WERI-Rb-1 (cell line): ENCODE measurements at regions not wholly inside any gene's neighbourhood (a gene's known extent, or its start where the extent isn't known, plus 50 kb on each side); places are given as distances from the start of the nearest gene placed in this dataset.

ENCODE experiments used
- DNase-seq: peaks from one replicate; pipeline ENCODE4 v3.0.0-alpha.2; 2020
- H3K27ac ChIP-seq: fragments of 250-450 bp; sonication (Bioruptor Pico); 2 replicates; pipeline ENCODE4 v1.5.1; 2020; ENCODE audit warnings: mild to moderate bottlenecking, moderate library complexity
- H3K27me3 ChIP-seq: fragments of 250-450 bp; sonication (Bioruptor Pico); 2 replicates; pipeline ENCODE4 v1.5.1; 2021; ENCODE audit warnings: mild to moderate bottlenecking, low read depth, moderate library complexity; ENCODE audit not compliant: insufficient read depth, severe bottlenecking
- H3K36me3 ChIP-seq: fragments of 250-450 bp; sonication (Bioruptor Pico); 2 replicates; pipeline ENCODE4 v1.5.1; 2020; ENCODE audit warnings: mild to moderate bottlenecking, moderate library complexity
- H3K4me3 ChIP-seq: 2 replicates; pipeline ENCODE4 v1.5.1; 2011; ENCODE audit warnings: low read depth, mild to moderate bottlenecking, control low read depth, low read length
- H3K9me3 ChIP-seq: fragments of 250-450 bp; sonication (Bioruptor Pico); 2 replicates; pipeline ENCODE4 v1.5.1; 2021; ENCODE audit warnings: mild to moderate bottlenecking, moderate library complexity; ENCODE audit not compliant: severe bottlenecking
- CTCF ChIP-seq: IDR thresholded peaks from 2 replicates; pipeline ENCODE4 v1.5.1; 2011; ENCODE audit warnings: low read depth, mild to moderate bottlenecking, control low read depth, inconsistent platforms, low read length

GRCh38 chrX:51825436-51825835 is 68.0 kb upstream of the MAGED1 start:
- Histone ChIP-seq H3K4me3 (no peak overlapping the region), H3K27me3 (peaks cover 4% of the 10 kb centered on the region), H3K27ac (no peak overlapping the region), H3K36me3 (no peaks in the 10 kb centered on the region), H3K9me3 (no peaks in the 10 kb centered on the region)
- no peak for DNase-seq
- no peak for TF ChIP-seq CTCF

GRCh38 chrX:51834076-51834475 is 59.3 kb upstream of the MAGED1 start:
- H3K27me3 ChIP-seq: peaks cover 8% of the 10 kb centered on the region
- no peaks in the 10 kb centered on the region for H3K9me3 ChIP-seq
- H3K27ac ChIP-seq: no peak overlapping the region
- no peak overlapping the region for H3K4me3 ChIP-seq
- H3K36me3 ChIP-seq: no peaks in the 10 kb centered on the region
- no peak for TF ChIP-seq CTCF
- no peak for DNase-seq

- H3K27ac ChIP-seq: no peak overlapping the region
- H3K9me3 ChIP-seq: no peaks in the 10 kb centered on the region
- H3K27me3 ChIP-seq: peaks cover 8% of the 10 kb centered on the region
- H3K36me3 ChIP-seq: no peaks in the 10 kb centered on the region
- no peak for DNase-seq
- no peak overlapping the region for H3K4me3 ChIP-seq
- TF ChIP-seq CTCF: no peak
Observed at GRCh38 chrX:51836823-51837222, 56.6 kb upstream of the MAGED1 start.

GRCh38 chrX:51837451-51837850 is 56.0 kb upstream of the MAGED1 start:
- Histone ChIP-seq H3K9me3 (no peaks in the 10 kb centered on the region), H3K4me3 (no peak overlapping the region), H3K27me3 (peaks cover 10% of the 10 kb centered on the region), H3K36me3 (no peaks in the 10 kb centered on the region), H3K27ac (no peak overlapping the region)
- no peak for TF ChIP-seq CTCF
- no peak for DNase-seq

- Histone ChIP-seq H3K4me3 (no peak overlapping the region), H3K9me3 (no peaks in the 10 kb centered on the region), H3K36me3 (no peaks in the 10 kb centered on the region), H3K27ac (no peak overlapping the region), H3K27me3 (peaks cover 10% of the 10 kb centered on the region)
- no peak for TF ChIP-seq CTCF
- no peak for DNase-seq
Observed at GRCh38 chrX:51837921-51838320, 55.5 kb upstream of the MAGED1 start.
